ENCODE measurements at regions not wholly inside any gene's neighbourhood (a gene's known extent, or its start where the extent isn't known, plus 50 kb on each side); places are given as distances from the start of the nearest gene placed in this dataset.

GRCh38 chr21:22762463-22762862 is 1764.3 kb downstream of the NCAM2 start:
- TF ChIP-seq POLR2AphosphoS5 (IDR thresholded peaks at IDR 0.05; ENCODE audit: low read depth, low read length) (no peak), SIN3A (IDR thresholded peaks at IDR 0.05; ENCODE audit: borderline replicate concordance, insufficient read depth, low read length) (no peak), FOXP2 (optimal IDR thresholded peaks at IDR 0.05; ENCODE audit: borderline replicate concordance, extremely low read depth, extremely low read length, insufficient read depth) (no peak), TAF1 (IDR thresholded peaks at IDR 0.05; ENCODE audit: borderline replicate concordance, insufficient read depth, low read length) (no peak)
- TF ChIP-seq, protein P1, sequence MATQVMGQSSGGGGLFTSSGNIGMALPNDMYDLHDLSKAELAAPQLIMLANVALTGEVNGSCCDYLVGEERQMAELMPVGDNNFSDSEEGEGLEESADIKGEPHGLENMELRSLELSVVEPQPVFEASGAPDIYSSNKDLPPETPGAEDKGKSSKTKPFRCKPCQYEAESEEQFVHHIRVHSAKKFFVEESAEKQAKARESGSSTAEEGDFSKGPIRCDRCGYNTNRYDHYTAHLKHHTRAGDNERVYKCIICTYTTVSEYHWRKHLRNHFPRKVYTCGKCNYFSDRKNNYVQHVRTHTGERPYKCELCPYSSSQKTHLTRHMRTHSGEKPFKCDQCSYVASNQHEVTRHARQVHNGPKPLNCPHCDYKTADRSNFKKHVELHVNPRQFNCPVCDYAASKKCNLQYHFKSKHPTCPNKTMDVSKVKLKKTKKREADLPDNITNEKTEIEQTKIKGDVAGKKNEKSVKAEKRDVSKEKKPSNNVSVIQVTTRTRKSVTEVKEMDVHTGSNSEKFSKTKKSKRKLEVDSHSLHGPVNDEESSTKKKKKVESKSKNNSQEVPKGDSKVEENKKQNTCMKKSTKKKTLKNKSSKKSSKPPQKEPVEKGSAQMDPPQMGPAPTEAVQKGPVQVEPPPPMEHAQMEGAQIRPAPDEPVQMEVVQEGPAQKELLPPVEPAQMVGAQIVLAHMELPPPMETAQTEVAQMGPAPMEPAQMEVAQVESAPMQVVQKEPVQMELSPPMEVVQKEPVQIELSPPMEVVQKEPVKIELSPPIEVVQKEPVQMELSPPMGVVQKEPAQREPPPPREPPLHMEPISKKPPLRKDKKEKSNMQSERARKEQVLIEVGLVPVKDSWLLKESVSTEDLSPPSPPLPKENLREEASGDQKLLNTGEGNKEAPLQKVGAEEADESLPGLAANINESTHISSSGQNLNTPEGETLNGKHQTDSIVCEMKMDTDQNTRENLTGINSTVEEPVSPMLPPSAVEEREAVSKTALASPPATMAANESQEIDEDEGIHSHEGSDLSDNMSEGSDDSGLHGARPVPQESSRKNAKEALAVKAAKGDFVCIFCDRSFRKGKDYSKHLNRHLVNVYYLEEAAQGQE (IDR thresholded peaks at IDR 0.05; ENCODE audit: insufficient read depth in 1 of 2, low read depth in 2 of 2, low read length in 2 of 2), result no peak

DNA sequence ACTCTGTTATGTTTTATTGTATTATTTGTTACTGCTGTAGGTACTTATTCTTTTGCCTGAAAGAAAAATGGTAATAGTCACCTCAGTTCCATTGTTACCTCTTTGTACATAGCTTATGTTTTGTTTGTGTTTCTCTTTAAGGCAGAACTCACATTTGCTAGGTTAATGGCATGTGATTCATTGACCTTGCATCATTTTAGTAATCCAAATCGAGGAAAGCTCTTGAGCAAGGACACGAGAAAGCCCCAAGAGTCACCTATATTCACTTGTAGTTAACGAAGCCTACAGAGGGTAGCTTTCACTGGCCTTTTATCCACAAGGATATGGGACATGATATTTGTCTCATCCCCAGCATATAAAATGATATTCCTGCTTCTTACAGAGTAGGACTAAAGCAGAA is 1765.2 kb downstream of the NCAM2 start:
- TF ChIP-seq SIN3A (IDR thresholded peaks at IDR 0.05; ENCODE audit: borderline replicate concordance, insufficient read depth, low read length), result no peak
- no peak for TF ChIP-seq TAF1 (IDR thresholded peaks at IDR 0.05; ENCODE audit: borderline replicate concordance, insufficient read depth, low read length)
- TF ChIP-seq, protein P1 (IDR thresholded peaks at IDR 0.05; ENCODE audit: insufficient read depth in 1 of 2, low read depth in 2 of 2, low read length in 2 of 2), result no peak
- TF ChIP-seq POLR2AphosphoS5 (IDR thresholded peaks at IDR 0.05; ENCODE audit: low read depth, low read length), result no peak
- TF ChIP-seq FOXP2 (optimal IDR thresholded peaks at IDR 0.05; ENCODE audit: borderline replicate concordance, extremely low read depth, extremely low read length, insufficient read depth), result no peak

GRCh38 chr21:22764222-22764621 is 1766.0 kb downstream of the NCAM2 start:
- TF ChIP-seq, protein P1 (IDR thresholded peaks at IDR 0.05; ENCODE audit: insufficient read depth in 1 of 2, low read depth in 2 of 2, low read length in 2 of 2), result no peak
- TF ChIP-seq FOXP2 (optimal IDR thresholded peaks at IDR 0.05; ENCODE audit: borderline replicate concordance, extremely low read depth, extremely low read length, insufficient read depth) (no peak), SIN3A (IDR thresholded peaks at IDR 0.05; ENCODE audit: borderline replicate concordance, insufficient read depth, low read length) (no peak)

DNA sequence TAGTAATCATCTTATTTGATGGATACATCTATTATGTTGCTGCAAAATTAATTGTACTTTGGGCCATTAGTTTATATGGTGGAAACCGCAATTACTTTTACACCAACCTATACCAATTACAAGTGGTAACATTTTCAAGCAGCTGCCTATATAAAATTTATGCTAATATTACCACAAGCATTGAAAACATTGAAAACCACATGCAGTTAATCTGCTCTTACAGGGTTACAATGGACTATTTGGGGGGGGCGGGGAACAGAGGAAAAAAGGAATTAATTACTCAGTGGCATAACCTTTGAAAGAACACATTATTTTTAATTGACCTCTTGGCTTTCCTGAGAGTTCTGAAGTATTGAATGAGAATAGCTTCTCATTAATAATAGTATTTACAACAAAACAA is 1793.2 kb downstream of the NCAM2 start:
- no peak for TF ChIP-seq TAF1 (IDR thresholded peaks at IDR 0.05; ENCODE audit: borderline replicate concordance, insufficient read depth, low read length)
- TF ChIP-seq POLR2AphosphoS5 (IDR thresholded peaks at IDR 0.05; ENCODE audit: low read depth, low read length), result no peak
- TF ChIP-seq SIN3A (IDR thresholded peaks at IDR 0.05; ENCODE audit: borderline replicate concordance, insufficient read depth, low read length), result no peak
- TF ChIP-seq, protein P1 (IDR thresholded peaks at IDR 0.05; ENCODE audit: insufficient read depth in 1 of 2, low read depth in 2 of 2, low read length in 2 of 2), result no peak
- no peak for TF ChIP-seq FOXP2 (optimal IDR thresholded peaks at IDR 0.05; ENCODE audit: borderline replicate concordance, extremely low read depth, extremely low read length, insufficient read depth)

GRCh38 chr21:22791986-22792560 is 1793.9 kb downstream of the NCAM2 start:
- no peak for TF ChIP-seq POLR2AphosphoS5 (IDR thresholded peaks at IDR 0.05; ENCODE audit: low read depth, low read length)
- no peak for TF ChIP-seq TAF1 (IDR thresholded peaks at IDR 0.05; ENCODE audit: borderline replicate concordance, insufficient read depth, low read length)
- TF ChIP-seq, protein P1 (IDR thresholded peaks at IDR 0.05; ENCODE audit: insufficient read depth in 1 of 2, low read depth in 2 of 2, low read length in 2 of 2), result no peak
- no peak for TF ChIP-seq FOXP2 (optimal IDR thresholded peaks at IDR 0.05; ENCODE audit: borderline replicate concordance, extremely low read depth, extremely low read length, insufficient read depth)
- no peak for TF ChIP-seq SIN3A (IDR thresholded peaks at IDR 0.05; ENCODE audit: borderline replicate concordance, insufficient read depth, low read length)
